Activated naive CD8-positive, alpha-beta T cell treated with anti-CD3 and anti-CD28 coated beads, Interleukin-2, amount 50 U/mL, for 24 hours (primary cell): ENCODE measurements at regions not wholly inside any gene's neighbourhood (a gene's known extent, or its start where the extent isn't known, plus 50 kb on each side); places are given as distances from the start of the nearest gene placed in this dataset.
"Not testable (repeated sequence)": the region's sequence is repeated elsewhere in the genome, so short reads cannot be mapped to it uniquely, and the experiment has no call there.

Source experiments
- ATAC-seq: fragments of 150-1000 bp; cut with Tn5 transposase; one replicate; pipeline ENCODE4 v1.10.0; 2021
- DNase-seq: peaks from one replicate; pipeline ENCODE4 v3.0.0; 2021
- H3K27ac Mint-ChIP-seq: one replicate; pipeline ENCODE4 v1.8.0; 2021; ENCODE audit warnings: mild to moderate bottlenecking, mixed read lengths
- H3K27me3 Mint-ChIP-seq: one replicate; pipeline ENCODE4 v1.8.0; 2021; ENCODE audit warnings: mixed read lengths
- H3K36me3 Mint-ChIP-seq: one replicate; pipeline ENCODE4 v1.8.0; 2021; ENCODE audit warnings: low read depth, mixed read lengths
- H3K4me1 Mint-ChIP-seq: one replicate; pipeline ENCODE4 v1.8.0; 2021; ENCODE audit warnings: mixed read lengths
- H3K4me3 Mint-ChIP-seq: one replicate; pipeline ENCODE4 v1.8.0; 2021; ENCODE audit warnings: mild to moderate bottlenecking, moderate library complexity, mixed read lengths
- H3K9me3 Mint-ChIP-seq: one replicate; pipeline ENCODE4 v1.8.0; 2021; ENCODE audit warnings: mixed read lengths

DNA sequence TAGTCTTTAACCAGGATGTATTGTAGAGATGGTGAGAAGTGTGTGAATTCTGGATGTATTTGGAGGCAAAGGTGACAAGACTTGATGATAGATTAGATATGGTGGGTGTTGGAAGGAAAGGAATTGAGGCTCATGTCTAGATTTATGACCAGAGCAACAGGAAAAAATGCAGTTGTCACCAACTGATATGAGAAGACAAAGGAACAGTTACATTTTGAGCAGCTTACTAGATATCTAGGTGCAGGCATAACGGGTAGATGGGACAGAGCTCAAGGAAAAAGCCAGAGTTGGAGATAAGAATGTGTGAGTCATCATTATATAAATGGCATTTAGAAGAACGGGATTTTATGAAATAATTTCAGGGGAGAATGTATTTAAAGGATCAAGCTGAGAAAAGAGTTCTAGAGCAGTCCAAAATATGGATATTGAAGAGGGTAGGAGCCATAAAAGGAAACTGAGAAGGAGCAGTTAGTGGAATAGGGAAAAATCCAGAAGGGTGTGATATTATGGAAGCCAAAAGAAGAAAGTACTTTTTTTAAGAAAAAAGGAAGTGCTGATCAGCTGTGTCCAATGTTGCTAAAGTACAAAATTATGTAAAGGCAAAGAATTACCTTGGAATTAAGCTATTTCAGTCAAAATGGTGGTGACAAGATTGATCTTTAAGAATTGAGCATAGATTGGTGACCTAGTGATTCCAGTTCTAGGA is 262.5 kb downstream of the CGGBP1 start:
- peaks cover 69% of the 10 kb centered on the region for H3K27me3 Mint-ChIP-seq
- no peaks in the 10 kb centered on the region for H3K36me3 Mint-ChIP-seq
- no peak overlapping the region for H3K4me3 Mint-ChIP-seq
- H3K27ac Mint-ChIP-seq, result peak overlapping the region; percentile 0
- no peak for ATAC-seq
- peaks cover 40% of the 10 kb centered on the region for H3K4me1 Mint-ChIP-seq
- no peak for DNase-seq
- no peaks in the 10 kb centered on the region for H3K9me3 Mint-ChIP-seq

GRCh38 chr3:87795701-87796100 is 263.1 kb downstream of the CGGBP1 start:
- H3K27me3 Mint-ChIP-seq, result peaks cover 73% of the 10 kb centered on the region
- no peak overlapping the region for H3K4me3 Mint-ChIP-seq
- no peak for ATAC-seq
- no peaks in the 10 kb centered on the region for H3K36me3 Mint-ChIP-seq
- no peaks in the 10 kb centered on the region for H3K9me3 Mint-ChIP-seq
- H3K4me1 Mint-ChIP-seq, result peaks cover 41% of the 10 kb centered on the region
- H3K27ac Mint-ChIP-seq, result peak overlapping the region; percentile 0
- DNase-seq, result no peak

- no peak for DNase-seq
- no peak for ATAC-seq
- H3K36me3 Mint-ChIP-seq, result no peaks in the 10 kb centered on the region
- H3K9me3 Mint-ChIP-seq, result no peaks in the 10 kb centered on the region
- peaks cover 41% of the 10 kb centered on the region for H3K4me1 Mint-ChIP-seq
- no peak overlapping the region for H3K27ac Mint-ChIP-seq
- peak overlapping the region; percentile 65 for H3K4me3 Mint-ChIP-seq
- peaks cover 74% of the 10 kb centered on the region for H3K27me3 Mint-ChIP-seq
Observed at GRCh38 chr3:87793337-87793877, 265.4 kb downstream of the CGGBP1 start.

- H3K4me3 Mint-ChIP-seq, result peak within 1 kb of the TSS; percentile 78
- peaks cover 41% of the 10 kb centered on the region for H3K4me1 Mint-ChIP-seq
- H3K9me3 Mint-ChIP-seq, result no peaks in the 10 kb centered on the region
- H3K27me3 Mint-ChIP-seq, result peaks cover 69% of the 10 kb centered on the region
- H3K27ac Mint-ChIP-seq, result no peak within 1 kb of the TSS
- no peaks in the 10 kb centered on the region for H3K36me3 Mint-ChIP-seq
- peak; percentile 62 for ATAC-seq
- peak; percentile 18 for DNase-seq
Observed at GRCh38 chr3:87792534-87793336, 266.1 kb downstream of the CGGBP1 start, which contains the start of gene HTR1F. TSS of gene HTR1F (plus strand) at chr3:87792706.

DNA sequence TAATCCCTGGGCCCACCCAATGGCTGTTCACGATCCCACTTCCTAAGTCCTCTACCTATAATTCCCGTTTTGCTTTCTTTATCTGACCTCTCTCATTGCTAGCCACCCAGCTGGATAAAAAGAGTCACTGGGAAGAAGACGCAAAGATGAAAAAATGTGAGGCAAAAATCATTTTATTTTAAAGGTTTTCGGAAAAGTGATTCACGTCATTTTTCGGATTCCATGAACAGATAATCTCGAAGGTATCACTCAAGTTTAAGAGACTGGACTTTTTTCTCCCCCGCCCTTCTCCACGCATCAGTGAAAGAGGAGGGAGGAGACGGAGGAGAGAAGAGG is 266.6 kb downstream of the CGGBP1 start:
- Mint-ChIP-seq H3K27me3 (peaks cover 64% of the 10 kb centered on the region), H3K4me1 (peaks cover 41% of the 10 kb centered on the region), H3K27ac (no peak overlapping the region), H3K4me3 (peak overlapping the region; percentile 78), H3K9me3 (no peaks in the 10 kb centered on the region), H3K36me3 (no peaks in the 10 kb centered on the region)
- no peak for DNase-seq
- no peak for ATAC-seq

DNA sequence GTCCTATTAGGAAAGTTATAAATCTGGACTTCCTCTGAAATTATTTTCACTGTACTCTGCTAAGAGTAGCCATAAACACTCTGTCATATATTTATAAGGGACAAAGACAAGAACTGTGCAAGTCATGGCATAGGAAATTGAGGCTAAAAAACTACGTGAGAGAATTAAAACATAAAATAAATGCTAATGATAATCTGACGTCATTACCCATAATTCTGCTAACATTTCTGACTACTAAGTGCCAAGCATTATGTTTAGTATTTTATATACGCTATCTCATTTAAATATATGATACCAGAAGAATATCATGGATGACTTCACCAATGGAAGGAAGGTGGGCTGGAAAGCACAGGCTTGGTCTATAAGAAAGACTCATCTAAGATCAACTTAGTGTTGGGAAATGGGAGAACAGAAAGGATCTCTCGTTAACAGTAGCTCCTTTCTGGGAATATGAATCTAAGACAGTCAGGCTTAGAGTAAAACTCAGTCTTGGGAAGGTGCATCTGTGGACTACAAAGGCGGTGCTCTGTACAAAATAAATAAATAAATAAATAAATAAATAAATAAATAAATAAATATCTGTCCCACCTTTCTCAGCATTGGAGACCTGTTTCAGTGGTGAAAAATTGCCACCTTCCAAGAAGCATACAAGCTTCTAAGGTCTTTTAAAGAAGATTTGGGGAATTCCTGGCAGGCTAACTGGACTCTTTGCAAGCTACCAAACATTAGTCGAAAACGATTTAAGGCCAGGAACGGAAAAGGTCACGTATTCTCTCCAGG is 267.4 kb downstream of the CGGBP1 start:
- Mint-ChIP-seq H3K27me3 (peaks cover 63% of the 10 kb centered on the region), H3K4me1 (peaks cover 36% of the 10 kb centered on the region), H3K36me3 (no peaks in the 10 kb centered on the region), H3K4me3 (no peak overlapping the region), H3K9me3 (no peaks in the 10 kb centered on the region), H3K27ac (no peak overlapping the region)
- ATAC-seq, result no peak
- no peak for DNase-seq

DNA sequence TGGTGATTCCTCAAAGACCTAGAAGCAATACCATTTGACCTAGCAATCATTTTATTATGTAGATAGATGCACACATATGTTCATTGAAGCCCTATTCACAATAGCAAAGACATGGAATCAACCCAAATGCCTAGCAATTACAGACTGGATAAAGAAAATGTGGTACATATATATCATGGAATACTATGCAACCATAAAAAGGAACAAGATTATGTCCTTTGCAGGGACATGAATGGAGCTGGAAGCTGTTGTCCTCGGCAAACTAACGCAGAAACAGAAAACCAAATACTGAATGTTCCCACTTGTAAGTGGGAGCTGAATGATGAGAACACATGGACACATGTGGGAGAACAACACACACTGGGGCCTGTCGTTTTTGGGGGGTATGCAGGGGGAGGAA is 269.8 kb downstream of the CGGBP1 start:
- H3K4me1 Mint-ChIP-seq, result peaks cover 24% of the 10 kb centered on the region
- not testable (repeated sequence) for H3K27ac Mint-ChIP-seq, H3K9me3 Mint-ChIP-seq, ATAC-seq, H3K4me3 Mint-ChIP-seq, H3K36me3 Mint-ChIP-seq, DNase-seq
- peaks cover 50% of the 10 kb centered on the region for H3K27me3 Mint-ChIP-seq

DNA sequence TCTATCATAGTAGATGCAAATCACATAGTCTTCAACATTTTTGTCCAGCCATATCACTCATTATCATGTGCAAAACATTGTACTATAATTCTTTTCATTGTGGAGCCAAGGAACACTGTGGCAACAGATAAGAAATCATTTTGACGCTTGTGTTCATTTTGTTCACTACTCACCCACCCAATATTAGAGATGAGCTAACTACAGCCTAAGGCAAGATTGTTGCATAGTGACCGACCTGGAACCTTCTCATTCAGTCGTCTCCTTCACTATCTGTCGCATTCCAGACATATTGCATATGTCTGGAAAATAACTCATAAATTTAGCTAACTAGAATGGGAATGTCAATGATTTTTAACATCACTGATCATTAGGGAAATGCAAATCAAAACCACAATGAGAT is 270.3 kb downstream of the CGGBP1 start:
- Mint-ChIP-seq H3K4me3 (no peak overlapping the region), H3K27ac (no peak overlapping the region), H3K9me3 (no peaks in the 10 kb centered on the region), H3K27me3 (peaks cover 45% of the 10 kb centered on the region), H3K4me1 (peaks cover 19% of the 10 kb centered on the region), H3K36me3 (no peaks in the 10 kb centered on the region)
- no peak for DNase-seq
- no peak for ATAC-seq

GRCh38 chr3:87780811-87781210 is 278.0 kb downstream of the CGGBP1 start:
- no peak for DNase-seq
- no peaks in the 10 kb centered on the region for H3K4me1 Mint-ChIP-seq
- H3K4me3 Mint-ChIP-seq, result no peak overlapping the region
- peaks cover 4% of the 10 kb centered on the region for H3K9me3 Mint-ChIP-seq
- ATAC-seq, result no peak
- no peaks in the 10 kb centered on the region for H3K36me3 Mint-ChIP-seq
- H3K27ac Mint-ChIP-seq, result no peak overlapping the region
- peaks cover 9% of the 10 kb centered on the region for H3K27me3 Mint-ChIP-seq

DNA sequence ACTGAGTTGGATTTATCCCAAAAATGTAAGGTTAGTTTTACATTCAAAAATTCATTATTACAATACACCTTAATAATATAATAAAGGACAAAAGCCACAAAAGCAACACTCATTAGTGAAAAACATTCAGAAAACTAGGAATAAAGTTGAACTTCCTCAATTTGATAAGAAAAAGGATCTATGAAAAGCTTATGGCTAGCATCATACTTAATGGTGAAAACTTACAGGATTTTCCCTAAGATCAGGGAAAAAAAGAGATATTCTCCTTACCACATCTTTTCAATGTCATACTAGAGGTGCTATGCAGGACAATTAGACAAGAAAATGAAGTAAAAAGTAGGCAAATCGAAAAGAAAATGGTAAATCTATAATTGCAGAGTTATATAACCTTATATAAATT is 279.9 kb downstream of the CGGBP1 start:
- peaks cover 4% of the 10 kb centered on the region for H3K9me3 Mint-ChIP-seq
- ATAC-seq, result no peak
- no peak overlapping the region for H3K27ac Mint-ChIP-seq
- DNase-seq, result no peak
- H3K4me3 Mint-ChIP-seq, result no peak overlapping the region
- H3K27me3 Mint-ChIP-seq, result peaks cover 15% of the 10 kb centered on the region
- no peaks in the 10 kb centered on the region for H3K4me1 Mint-ChIP-seq
- H3K36me3 Mint-ChIP-seq, result no peaks in the 10 kb centered on the region

DNA sequence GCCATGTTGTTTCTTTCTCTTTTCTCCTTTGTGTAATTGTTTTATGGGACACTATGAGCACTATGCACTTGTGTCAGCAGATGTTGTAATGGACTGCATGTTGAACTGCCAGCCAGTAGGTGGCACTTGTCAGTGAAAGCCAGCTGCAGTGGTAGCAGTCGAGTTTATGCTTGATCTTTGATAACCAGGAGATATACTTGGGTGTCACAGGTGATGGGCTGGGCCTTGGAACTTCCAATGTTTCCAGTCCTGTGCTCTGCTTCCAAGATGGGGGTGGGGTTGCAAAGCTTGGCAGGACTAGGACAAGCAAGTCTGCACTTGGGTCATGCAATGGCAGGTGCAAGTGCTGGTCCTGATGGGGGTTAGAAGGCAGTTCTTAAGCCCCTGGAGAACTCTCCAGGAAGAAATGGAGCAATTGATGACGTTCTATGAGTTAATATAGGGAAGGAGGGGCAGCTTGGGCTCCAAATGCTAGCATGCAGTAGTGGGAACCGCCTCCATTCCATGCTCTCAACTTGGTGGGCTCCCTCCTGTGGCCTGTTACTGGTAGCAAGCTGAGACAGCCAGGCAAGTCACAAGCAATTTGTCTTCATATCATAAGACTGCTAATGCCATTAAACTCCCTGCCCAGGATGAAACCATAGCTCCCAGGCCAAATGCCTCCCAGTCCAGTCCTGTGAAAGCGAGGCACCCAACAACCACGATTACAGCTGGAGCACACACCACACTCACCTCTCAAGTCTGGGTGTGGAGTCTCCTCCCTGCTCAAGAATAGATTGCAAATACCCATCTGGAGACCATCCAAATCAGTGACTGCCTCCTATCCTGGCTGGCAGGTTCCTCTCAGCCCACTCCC is 287.2 kb downstream of the CGGBP1 start:
- peaks cover 13% of the 10 kb centered on the region for H3K27me3 Mint-ChIP-seq
- H3K36me3 Mint-ChIP-seq, result no peaks in the 10 kb centered on the region
- H3K27ac Mint-ChIP-seq, result no peak overlapping the region
- no peak overlapping the region for H3K4me3 Mint-ChIP-seq
- no peaks in the 10 kb centered on the region for H3K9me3 Mint-ChIP-seq
- H3K4me1 Mint-ChIP-seq, result no peaks in the 10 kb centered on the region
- ATAC-seq, result peak; percentile 72
- no peak for DNase-seq

DNA sequence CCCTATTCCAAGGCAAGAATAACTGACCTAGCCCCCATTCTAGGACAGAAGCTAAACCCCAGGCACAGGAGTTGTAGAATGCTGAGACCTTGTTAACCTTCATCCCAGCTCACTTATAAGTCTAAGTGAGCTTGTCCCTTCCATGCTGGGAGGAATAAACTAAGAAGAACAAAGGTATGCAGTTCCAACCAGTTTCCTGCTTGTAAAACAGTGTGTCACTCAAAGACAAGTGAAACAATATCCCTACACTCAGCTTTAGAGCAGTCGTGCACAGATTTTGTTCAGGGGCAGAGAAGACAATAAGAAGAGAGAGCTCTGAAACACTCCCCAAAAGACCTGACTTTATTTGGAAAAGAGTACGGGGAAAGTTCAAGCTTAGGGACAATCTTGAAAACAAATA is 292.1 kb downstream of the CGGBP1 start:
- no peak overlapping the region for H3K4me3 Mint-ChIP-seq
- H3K27me3 Mint-ChIP-seq, result peaks cover 8% of the 10 kb centered on the region
- H3K4me1 Mint-ChIP-seq, result no peaks in the 10 kb centered on the region
- ATAC-seq, result no peak
- DNase-seq, result no peak
- H3K9me3 Mint-ChIP-seq, result no peaks in the 10 kb centered on the region
- H3K36me3 Mint-ChIP-seq, result no peaks in the 10 kb centered on the region
- no peak overlapping the region for H3K27ac Mint-ChIP-seq

GRCh38 chr3:87765256-87765655 is 293.5 kb downstream of the CGGBP1 start:
- H3K4me1 Mint-ChIP-seq, result no peaks in the 10 kb centered on the region
- H3K36me3 Mint-ChIP-seq, result no peaks in the 10 kb centered on the region
- H3K27ac Mint-ChIP-seq, result no peak overlapping the region
- no peak for ATAC-seq
- peaks cover 6% of the 10 kb centered on the region for H3K27me3 Mint-ChIP-seq
- H3K9me3 Mint-ChIP-seq, result no peaks in the 10 kb centered on the region
- no peak for DNase-seq
- H3K4me3 Mint-ChIP-seq, result no peak overlapping the region

GRCh38 chr3:87761795-87762194 is 297.0 kb downstream of the CGGBP1 start:
- Mint-ChIP-seq H3K9me3 (no peaks in the 10 kb centered on the region), H3K36me3 (no peaks in the 10 kb centered on the region), H3K4me1 (no peaks in the 10 kb centered on the region), H3K27ac (no peak overlapping the region), H3K27me3 (no peaks in the 10 kb centered on the region), H3K4me3 (no peak overlapping the region)
- no peak for ATAC-seq
- no peak for DNase-seq
